ENCODE measurements at regions not wholly inside any gene's neighbourhood (a gene's known extent, or its start where the extent isn't known, plus 50 kb on each side); places are given as distances from the start of the nearest gene placed in this dataset.

- DNase-seq = no peak
These were observed 121.8 kb downstream of the CDC42EP3 start for GRCh38 chr2:37549598-37549997.

- no peak for DNase-seq
These were observed 121.3 kb downstream of the CDC42EP3 start for GRCh38 chr2:37550190-37550589.

- no peak for DNase-seq
These were observed 119.7 kb downstream of the CDC42EP3 start for GRCh38 chr2:37551783-37552182.

- DNase-seq = peak in 1 of 5 experiments; percentile 45
These were observed 119.1 kb downstream of the CDC42EP3 start for GRCh38 chr2:37552339-37552738.

GRCh38 chr2:37553411-37554154 lies 117.9 kb downstream of the CDC42EP3 start:
- DNase-seq = no peak

- DNase-seq = no peak
These were observed 117.3 kb downstream of the CDC42EP3 start for GRCh38 chr2:37554155-37554510.

- DNase-seq = no peak
These were observed 116.8 kb downstream of the CDC42EP3 start for GRCh38 chr2:37554687-37555086.

- peak in 2 of 5 experiments; percentile 21 to 84 for DNase-seq
These were observed 116.0 kb downstream of the CDC42EP3 start for GRCh38 chr2:37555457-37555856.

GRCh38 chr2:37556256-37556655 lies 115.2 kb downstream of the CDC42EP3 start:
- DNase-seq = no peak

- DNase-seq = no peak
These were observed 112.8 kb downstream of the CDC42EP3 start for GRCh38 chr2:37558623-37559022.

- DNase-seq = no peak
These were observed 111.1 kb downstream of the CDC42EP3 start for GRCh38 chr2:37560241-37560848.

GRCh38 chr2:37560863-37561614 lies 110.4 kb downstream of the CDC42EP3 start:
- DNase-seq = no peak

GRCh38 chr2:37561615-37562569 lies 109.5 kb downstream of the CDC42EP3 start:
- DNase-seq = peak in 1 of 5 experiments; percentile 54

- DNase-seq = no peak
These were observed 107.9 kb downstream of the CDC42EP3 start for GRCh38 chr2:37563375-37564015.

GRCh38 chr2:37564356-37564755 lies 107.1 kb downstream of the CDC42EP3 start:
- no peak for DNase-seq

- no peak for DNase-seq
These were observed 104.9 kb downstream of the CDC42EP3 start for GRCh38 chr2:37566517-37566981.

- peak in 1 of 5 experiments; percentile 72 for DNase-seq
These were observed 102.9 kb downstream of the CDC42EP3 start for GRCh38 chr2:37568565-37568964.

- DNase-seq = no peak
These were observed 102.2 kb downstream of the CDC42EP3 start for GRCh38 chr2:37569131-37569823.

- DNase-seq = no peak
These were observed 101.3 kb downstream of the CDC42EP3 start for GRCh38 chr2:37569986-37570679.

- peak in 1 of 5 experiments; percentile 56 for DNase-seq
These were observed 100.5 kb downstream of the CDC42EP3 start for GRCh38 chr2:37570773-37571586.
